ENCODE measurements at regions not wholly inside any gene's neighbourhood (a gene's known extent, or its start where the extent isn't known, plus 50 kb on each side); places are given as distances from the start of the nearest gene placed in this dataset.
A peak's percentile ranks its signal among the peaks of the same experiment; 100 is the strongest.

DNA sequence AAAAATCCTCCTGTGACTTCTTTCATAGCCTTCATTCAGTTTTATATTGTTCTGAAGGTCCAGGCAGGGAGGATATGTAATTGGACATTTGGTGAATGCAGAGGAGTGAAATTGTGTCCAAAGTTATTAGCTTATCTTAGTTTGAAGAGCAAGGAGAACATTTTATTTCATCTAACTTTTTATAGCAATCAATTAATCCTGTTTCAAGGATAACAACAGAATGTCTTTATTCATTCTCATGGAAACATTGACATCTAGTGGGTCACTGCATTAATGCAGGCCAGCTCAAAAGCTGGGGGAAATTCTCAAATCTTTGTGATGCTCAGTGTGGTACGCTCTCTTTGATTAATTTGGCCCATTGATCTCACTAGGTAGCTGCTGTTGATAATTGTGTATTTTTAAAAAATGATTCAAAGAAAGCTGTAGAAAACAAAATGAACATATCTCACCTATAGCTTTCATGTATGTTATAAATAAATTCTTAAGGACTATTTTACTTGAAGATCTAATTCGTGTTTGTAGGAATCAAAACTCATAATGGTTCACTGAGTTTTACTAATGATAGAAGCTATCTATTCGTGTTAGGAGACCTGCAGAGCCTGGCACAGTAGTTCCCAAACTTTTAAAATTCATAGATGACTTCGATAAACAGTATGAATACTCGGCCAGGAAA lies 150.8 kb upstream of the KCNMB2 start:
- TF ChIP-seq, protein P1, sequence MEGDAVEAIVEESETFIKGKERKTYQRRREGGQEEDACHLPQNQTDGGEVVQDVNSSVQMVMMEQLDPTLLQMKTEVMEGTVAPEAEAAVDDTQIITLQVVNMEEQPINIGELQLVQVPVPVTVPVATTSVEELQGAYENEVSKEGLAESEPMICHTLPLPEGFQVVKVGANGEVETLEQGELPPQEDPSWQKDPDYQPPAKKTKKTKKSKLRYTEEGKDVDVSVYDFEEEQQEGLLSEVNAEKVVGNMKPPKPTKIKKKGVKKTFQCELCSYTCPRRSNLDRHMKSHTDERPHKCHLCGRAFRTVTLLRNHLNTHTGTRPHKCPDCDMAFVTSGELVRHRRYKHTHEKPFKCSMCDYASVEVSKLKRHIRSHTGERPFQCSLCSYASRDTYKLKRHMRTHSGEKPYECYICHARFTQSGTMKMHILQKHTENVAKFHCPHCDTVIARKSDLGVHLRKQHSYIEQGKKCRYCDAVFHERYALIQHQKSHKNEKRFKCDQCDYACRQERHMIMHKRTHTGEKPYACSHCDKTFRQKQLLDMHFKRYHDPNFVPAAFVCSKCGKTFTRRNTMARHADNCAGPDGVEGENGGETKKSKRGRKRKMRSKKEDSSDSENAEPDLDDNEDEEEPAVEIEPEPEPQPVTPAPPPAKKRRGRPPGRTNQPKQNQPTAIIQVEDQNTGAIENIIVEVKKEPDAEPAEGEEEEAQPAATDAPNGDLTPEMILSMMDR (IDR thresholded peaks at IDR 0.05; ENCODE audit: low read depth, low read length), result peak; percentile 48
- TF ChIP-seq, protein P2, sequence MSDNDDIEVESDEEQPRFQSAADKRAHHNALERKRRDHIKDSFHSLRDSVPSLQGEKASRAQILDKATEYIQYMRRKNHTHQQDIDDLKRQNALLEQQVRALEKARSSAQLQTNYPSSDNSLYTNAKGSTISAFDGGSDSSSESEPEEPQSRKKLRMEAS (IDR thresholded peaks at IDR 0.05; ENCODE audit: low read depth, low read length), result no peak
